GM10266 (cell line): ENCODE measurements at regions not wholly inside any gene's neighbourhood (a gene's known extent, or its start where the extent isn't known, plus 50 kb on each side); places are given as distances from the start of the nearest gene placed in this dataset.
"Not testable (repeated sequence)": the region's sequence is repeated elsewhere in the genome, so short reads cannot be mapped to it uniquely, and the experiment has no call there.

Experiments used
- DNase-seq: peaks from one replicate; pipeline ENCODE4 v3.0.0; 2012; ENCODE audit errors: extremely low spot score
- CTCF ChIP-seq: IDR thresholded peaks from 2 replicates; pipeline ENCODE4 v1.5.1; 2012; ENCODE audit warnings: mild to moderate bottlenecking, low read depth; ENCODE audit not compliant: control insufficient read depth, insufficient read depth; ENCODE audit errors: missing control alignments

GRCh38 chr17:74119965-74120364 lies 83.5 kb upstream of the RPL38 start:
- DNase-seq = no peak
- no peak for TF ChIP-seq CTCF

GRCh38 chr17:74123350-74123749 lies 80.1 kb upstream of the RPL38 start:
- TF ChIP-seq CTCF = no peak
- DNase-seq = no peak

GRCh38 chr17:74123866-74124444 lies 79.5 kb upstream of the RPL38 start:
- no peak for DNase-seq
- TF ChIP-seq CTCF = no peak

- TF ChIP-seq CTCF = no peak
- no peak for DNase-seq
These were observed 78.3 kb upstream of the RPL38 start for GRCh38 chr17:74125156-74125555.

- no peak for TF ChIP-seq CTCF
- DNase-seq = no peak
These were observed 77.1 kb upstream of the RPL38 start for GRCh38 chr17:74126179-74126900.

- no peak for DNase-seq
- TF ChIP-seq CTCF = no peak
These were observed 76.5 kb upstream of the RPL38 start for GRCh38 chr17:74126959-74127358.

- TF ChIP-seq CTCF = no peak
These were observed 74.8 kb upstream of the RPL38 start for GRCh38 chr17:74128456-74129211.

GRCh38 chr17:74129800-74130199 lies 73.7 kb upstream of the RPL38 start:
- not testable (repeated sequence) for DNase-seq

More at GRCh38 chr17:74128456-74129211, 74.8 kb upstream of the RPL38 start:
- no peak for DNase-seq
